ENCODE measurements at regions not wholly inside any gene's neighbourhood (a gene's known extent, or its start where the extent isn't known, plus 50 kb on each side); places are given as distances from the start of the nearest gene placed in this dataset.

- no peak for DNase-seq
Measured at GRCh38 chr2:136257893-136258292, 139.9 kb upstream of the CXCR4 start.

- DNase-seq: no peak
Measured at GRCh38 chr2:136255648-136256461, 137.9 kb upstream of the CXCR4 start.

GRCh38 chr2:136255127-136255526 is 137.2 kb upstream of the CXCR4 start:
- no peak for DNase-seq

- DNase-seq: no peak
Measured at GRCh38 chr2:136254681-136255080, 136.7 kb upstream of the CXCR4 start.

GRCh38 chr2:136253288-136254004 is 135.5 kb upstream of the CXCR4 start:
- no peak for DNase-seq

DNA sequence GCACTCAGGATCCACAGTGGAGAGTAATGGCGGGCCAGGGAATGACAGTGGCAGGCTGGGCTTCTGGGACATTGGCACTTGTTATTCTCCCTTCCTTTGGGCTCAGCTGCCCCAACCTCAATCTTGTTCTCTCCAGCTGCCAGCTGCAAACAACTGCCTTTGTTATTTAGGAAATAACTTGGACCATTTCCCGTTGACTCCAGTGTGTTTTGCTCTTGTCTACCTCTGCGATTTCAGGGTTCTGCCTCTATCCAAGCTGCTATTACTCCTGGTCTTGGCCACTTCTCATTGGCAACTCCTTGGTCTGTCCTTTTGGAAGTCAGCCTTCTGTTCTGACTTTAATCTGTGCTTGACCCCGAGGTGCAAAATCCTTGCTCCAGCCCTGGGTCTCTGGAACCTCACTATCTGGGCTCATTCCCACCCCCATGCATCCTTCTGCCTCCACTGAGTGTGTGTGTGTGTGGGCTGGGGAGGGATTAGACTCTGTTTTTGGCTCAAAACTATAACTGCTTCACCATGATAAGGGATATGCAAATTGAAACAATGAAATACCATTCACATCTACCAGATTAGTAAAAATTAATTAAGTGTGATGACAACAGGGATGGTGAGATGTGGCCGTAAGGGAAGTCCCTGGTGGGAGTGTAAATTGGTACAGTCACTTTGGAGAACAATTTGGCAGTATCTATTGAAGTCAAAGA is 134.1 kb upstream of the CXCR4 start:
- DNase-seq: no peak

GRCh38 chr2:136251197-136251884 is 133.4 kb upstream of the CXCR4 start:
- no peak for DNase-seq

DNA sequence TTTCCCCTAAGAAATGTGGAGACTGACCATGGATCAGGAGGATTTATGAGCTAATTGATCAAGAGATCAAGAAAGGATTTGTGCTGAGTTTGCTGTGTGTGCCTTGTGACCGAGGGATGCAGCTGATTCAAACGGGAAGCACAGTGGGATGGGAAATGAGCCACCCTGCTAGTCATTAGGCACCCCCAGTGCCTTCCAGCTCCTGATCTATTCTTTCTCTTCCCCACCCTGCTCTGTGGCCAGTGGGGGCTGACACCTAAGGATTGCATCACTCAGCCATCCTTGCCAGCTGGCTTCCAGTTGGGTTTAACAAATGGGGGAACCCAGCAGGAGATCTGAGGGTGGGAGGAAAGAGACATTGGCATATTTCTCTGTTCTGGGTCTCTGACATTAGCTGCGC is 132.2 kb upstream of the CXCR4 start:
- no peak for DNase-seq

DNA sequence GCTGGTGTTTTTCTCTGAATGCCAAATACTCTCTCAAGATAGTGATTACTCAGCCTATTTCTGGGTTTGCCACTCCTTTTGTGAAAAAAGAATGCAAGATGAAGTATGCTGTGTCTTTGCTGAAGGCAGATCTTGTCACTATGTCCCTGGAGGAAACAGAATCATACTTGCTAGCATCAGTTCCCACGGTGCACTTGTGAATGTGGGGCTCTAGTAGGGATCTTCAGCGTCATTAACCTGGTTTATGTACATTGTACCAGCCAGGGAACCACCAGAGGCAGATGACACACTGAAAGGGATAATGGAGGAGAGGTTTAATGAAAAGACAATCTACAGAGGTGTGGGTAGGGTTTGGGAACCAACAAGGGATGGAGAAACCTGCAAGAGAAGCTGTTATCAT is 131.0 kb upstream of the CXCR4 start:
- DNase-seq: no peak

DNA sequence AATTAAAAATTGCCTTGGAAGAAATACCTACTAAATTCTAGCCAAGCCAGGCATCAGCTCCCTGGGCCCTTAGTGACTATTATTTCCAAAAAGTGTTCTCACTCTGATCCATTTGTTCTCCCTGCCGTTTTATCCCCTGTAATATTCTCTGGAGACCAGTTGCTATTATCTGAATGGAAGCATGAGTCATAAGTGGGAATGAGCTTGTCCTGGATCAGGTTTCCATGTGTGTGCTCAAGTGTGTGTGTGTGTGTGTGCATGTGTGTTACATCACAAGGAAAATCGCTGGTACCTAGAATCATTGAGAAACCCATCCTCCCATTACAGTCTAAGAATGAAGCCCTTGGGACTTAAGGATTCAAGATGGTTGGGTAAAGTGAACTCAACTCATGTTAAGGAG is 130.3 kb upstream of the CXCR4 start:
- DNase-seq: no peak

DNA sequence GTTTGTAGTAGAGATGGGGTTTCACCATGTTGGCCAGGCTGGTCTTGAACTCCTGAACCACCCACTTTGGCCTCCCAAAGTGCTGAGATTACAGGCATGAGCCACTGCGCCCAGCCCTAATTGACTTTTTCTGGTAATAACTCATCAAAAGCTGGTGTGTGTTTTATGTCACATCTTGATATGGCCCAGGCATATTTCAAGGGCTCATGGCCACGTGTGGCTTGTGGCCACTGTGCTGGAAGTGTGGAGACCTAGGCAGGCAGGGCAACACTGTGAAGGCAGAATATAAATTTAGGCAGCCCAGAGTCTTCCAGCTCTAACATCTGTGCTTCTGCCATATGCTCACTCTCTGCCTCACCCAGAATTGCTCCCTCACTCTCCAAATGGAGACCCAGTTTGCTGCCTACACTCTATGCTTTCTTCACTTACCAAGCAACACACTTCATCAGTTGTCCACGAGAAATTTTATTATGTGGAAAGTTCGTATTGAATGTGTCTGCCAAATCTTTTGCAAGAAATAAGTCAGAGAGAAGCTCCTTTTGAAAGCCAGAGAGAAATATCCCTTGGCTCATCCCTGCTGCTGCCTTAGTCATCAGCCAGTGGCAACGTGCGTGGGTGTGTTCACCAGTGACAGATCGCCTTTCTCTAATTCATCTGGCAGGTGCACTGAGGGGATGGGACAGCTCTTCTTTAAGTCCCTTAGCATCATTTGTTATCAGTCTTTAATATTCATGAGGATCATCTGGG is 129.4 kb upstream of the CXCR4 start:
- DNase-seq: no peak

DNA sequence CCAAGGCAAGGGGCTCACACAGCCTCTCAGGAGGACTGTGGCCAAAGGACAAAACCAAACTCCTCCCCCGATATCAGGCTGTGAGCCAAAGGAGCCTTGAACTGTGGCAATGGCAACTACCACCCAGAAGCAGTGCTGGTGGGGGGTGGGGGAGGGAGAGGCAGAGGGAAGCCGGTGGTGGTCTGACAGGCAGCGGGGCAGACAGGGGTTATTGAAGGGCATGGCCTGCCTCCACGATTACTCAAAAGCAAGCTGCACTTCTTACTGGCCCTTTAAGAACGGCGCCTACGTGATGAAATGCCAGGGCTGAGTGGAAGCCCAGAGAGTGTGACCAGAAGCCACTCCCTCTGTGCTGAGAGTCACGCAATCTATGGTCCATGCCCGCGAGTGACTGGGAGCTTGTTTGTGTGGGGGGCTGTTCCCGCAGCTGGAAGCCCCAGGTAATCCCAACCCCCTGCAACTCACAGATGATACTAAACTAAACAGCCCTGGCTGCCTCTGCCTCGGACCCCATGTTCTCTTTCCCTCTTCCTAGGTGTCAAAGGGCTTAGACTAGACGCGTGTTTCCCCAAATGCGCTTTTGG is 128.2 kb upstream of the CXCR4 start:
- DNase-seq: peak; percentile 9

DNA sequence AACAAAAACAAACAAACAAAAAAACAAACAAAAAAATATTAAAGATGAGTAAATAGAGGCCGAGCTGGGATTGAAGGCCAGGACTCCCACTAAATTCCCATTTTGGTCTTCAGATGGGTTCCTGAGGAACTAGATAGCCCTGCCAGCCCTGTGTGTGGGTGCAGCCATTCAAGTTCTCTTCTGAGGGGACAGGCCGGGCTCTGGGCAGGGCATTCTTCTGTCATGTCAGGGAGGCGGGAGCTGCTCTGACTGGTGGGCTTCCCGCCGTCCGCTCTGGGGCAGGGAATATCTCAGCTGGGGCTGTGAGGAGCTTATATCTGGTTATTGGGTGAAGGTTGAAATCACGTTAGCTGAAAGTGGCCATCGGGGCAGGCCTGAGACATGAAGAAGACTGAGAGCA is 127.3 kb upstream of the CXCR4 start:
- DNase-seq: no peak

- no peak for DNase-seq
Measured at GRCh38 chr2:136244536-136244885, 126.6 kb upstream of the CXCR4 start.

DNA sequence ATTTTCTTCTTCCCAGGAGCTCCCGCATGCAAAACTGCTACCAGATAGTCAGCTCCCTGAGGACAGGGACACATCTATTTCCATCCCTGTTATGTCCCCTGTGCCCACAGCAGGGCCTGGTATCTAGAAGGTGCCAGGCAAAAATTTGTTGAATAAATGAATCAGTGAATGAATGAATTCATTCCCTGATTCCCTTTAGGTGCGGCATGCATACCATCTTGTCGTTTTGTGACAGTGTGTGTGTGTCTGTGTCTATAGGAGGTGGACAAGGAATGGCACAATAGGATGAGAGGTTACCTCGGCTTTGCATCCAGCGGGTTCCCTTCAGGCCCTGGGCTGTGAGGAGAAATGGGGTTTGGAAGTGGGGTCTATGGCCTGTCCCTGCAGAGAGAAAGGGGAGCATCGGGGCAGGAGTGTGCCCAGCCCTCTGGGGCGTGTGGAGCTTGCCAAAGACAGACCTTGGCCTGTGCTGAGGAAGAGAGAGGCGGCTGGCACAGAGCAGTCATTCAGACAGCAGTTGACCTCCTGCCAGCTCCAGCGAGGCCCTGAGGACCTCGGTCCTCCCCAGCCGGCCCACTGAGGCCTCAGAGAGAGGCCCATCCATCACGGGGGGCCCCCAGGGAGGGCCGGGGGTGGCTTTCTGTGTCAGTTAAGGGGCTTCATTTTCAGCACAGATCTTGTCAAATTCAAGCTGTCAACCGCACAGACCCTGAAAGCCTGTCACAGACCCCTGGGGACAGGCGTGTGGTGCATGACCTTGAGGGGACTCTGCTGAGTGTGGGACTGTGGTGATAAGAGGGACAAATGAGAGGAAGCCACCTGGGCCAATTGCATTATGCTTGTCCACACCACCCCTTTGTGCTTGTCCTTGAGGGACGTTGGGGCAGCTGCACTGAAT is 125.9 kb upstream of the CXCR4 start:
- DNase-seq: no peak

GRCh38 chr2:136242687-136243277 is 124.8 kb upstream of the CXCR4 start:
- peak; percentile 40 for DNase-seq

GRCh38 chr2:136242100-136242499 is 124.2 kb upstream of the CXCR4 start:
- DNase-seq: peak; percentile 17

- no peak for DNase-seq
Measured at GRCh38 chr2:136239079-136239685, 121.2 kb upstream of the CXCR4 start.

- peak; percentile 49 for DNase-seq
Measured at GRCh38 chr2:136238286-136239078, 120.5 kb upstream of the CXCR4 start.

All from EL (cell line).